B cell (primary cell): ENCODE measurements at regions not wholly inside any gene's neighbourhood (a gene's known extent, or its start where the extent isn't known, plus 50 kb on each side); places are given as distances from the start of the nearest gene placed in this dataset.

Experiments
- EZH2 ChIP-seq: IDR thresholded peaks from 2 replicates; pipeline ENCODE4 v1.6.1; 2012; ENCODE audit warnings: borderline replicate concordance, low read depth, mild to moderate bottlenecking, moderate library complexity, low read length; ENCODE audit not compliant: insufficient read depth, poor library complexity, severe bottlenecking
- TF ChIP-seq, protein P1 (sequence below): fragments of 200-600 bp; IDR thresholded peaks from one replicate; pipeline ENCODE4 v1.8.0; 2022; ENCODE audit warnings: antibody characterized with exemption, mild to moderate bottlenecking

DNA sequence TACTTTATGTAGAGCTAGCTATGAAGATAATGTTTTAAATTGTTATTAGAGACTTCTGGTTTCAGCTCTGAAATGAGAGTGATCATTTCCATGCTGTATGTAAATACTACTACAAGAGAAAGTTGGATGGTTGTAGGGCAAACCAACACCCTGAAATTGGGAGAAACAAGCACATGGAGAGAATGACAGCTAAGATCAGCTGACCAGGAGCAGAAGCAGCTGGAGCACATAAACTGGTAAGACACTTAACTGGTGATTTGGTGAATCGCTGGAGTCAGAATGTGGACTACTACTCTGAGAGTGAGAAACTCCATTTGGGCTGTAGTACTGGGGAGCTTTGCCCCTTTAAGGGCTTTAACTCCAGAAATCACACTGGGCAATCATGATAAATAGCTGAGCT lies 226.8 kb downstream of the RND3 start:
- TF ChIP-seq, protein P1, sequence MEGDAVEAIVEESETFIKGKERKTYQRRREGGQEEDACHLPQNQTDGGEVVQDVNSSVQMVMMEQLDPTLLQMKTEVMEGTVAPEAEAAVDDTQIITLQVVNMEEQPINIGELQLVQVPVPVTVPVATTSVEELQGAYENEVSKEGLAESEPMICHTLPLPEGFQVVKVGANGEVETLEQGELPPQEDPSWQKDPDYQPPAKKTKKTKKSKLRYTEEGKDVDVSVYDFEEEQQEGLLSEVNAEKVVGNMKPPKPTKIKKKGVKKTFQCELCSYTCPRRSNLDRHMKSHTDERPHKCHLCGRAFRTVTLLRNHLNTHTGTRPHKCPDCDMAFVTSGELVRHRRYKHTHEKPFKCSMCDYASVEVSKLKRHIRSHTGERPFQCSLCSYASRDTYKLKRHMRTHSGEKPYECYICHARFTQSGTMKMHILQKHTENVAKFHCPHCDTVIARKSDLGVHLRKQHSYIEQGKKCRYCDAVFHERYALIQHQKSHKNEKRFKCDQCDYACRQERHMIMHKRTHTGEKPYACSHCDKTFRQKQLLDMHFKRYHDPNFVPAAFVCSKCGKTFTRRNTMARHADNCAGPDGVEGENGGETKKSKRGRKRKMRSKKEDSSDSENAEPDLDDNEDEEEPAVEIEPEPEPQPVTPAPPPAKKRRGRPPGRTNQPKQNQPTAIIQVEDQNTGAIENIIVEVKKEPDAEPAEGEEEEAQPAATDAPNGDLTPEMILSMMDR, result no peak
- no peak for TF ChIP-seq EZH2
